HuH-7 (cell line): ENCODE measurements at regions not wholly inside any gene's neighbourhood (a gene's known extent, or its start where the extent isn't known, plus 50 kb on each side); places are given as distances from the start of the nearest gene placed in this dataset.

Experiments
- DNase-seq: peaks from one replicate; pipeline ENCODE4 v3.0.0; 2011; ENCODE audit warnings: low spot score

GRCh38 chr1:43008115-43009060, 49.7 kb upstream of the SLC2A1 start:
- no peak for DNase-seq
